NCI-H1105 (cell line): ENCODE measurements at regions not wholly inside any gene's neighbourhood (a gene's known extent, or its start where the extent isn't known, plus 50 kb on each side); places are given as distances from the start of the nearest gene placed in this dataset.
"Not testable (repeated sequence)": the region's sequence is repeated elsewhere in the genome, so short reads cannot be mapped to it uniquely, and the experiment has no call there.

ENCODE experiments used
- DNase-seq: peaks from one replicate; lab custom pipeline; 2025; lab: John Stamatoyannopoulos, UW

- DNase-seq: not testable (repeated sequence)
Observed at GRCh38 chr9:26492608-26493521, 399.7 kb downstream of the CAAP1 start.

DNA sequence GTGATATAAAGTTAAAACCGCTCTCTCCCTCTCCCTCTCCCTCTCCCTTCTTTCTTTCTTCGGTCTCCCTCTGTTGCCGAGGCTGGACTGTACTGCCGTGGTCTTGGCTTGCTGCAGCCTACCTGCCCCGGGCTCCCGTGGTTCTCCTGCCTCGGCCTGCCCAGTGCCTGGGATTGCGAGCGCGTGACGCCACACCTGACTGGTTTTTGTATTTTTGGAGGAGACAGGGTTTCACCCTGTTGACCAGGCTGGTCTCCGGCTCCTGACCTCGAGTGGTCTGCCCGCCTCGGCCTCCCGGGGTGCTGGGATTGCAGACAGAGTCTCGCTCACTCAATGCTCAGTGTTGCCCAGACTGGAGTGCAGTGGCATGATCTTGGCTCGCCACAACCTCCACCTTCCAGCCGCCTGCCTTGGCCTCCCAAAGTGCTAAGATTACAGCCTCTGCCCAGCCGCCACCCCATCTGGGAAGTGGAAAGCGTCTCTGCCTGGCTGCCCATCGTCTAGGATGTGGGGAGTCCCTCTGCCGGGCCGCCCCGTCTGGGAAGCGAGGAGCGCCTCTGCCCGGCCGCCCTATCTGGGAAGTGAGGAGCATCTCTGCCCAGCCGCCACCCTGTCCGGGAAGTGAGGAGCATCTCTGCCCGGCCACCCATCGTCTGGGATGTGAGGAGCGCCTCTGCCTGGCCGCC, 400.5 kb downstream of the CAAP1 start:
- DNase-seq: not testable (repeated sequence)

DNA sequence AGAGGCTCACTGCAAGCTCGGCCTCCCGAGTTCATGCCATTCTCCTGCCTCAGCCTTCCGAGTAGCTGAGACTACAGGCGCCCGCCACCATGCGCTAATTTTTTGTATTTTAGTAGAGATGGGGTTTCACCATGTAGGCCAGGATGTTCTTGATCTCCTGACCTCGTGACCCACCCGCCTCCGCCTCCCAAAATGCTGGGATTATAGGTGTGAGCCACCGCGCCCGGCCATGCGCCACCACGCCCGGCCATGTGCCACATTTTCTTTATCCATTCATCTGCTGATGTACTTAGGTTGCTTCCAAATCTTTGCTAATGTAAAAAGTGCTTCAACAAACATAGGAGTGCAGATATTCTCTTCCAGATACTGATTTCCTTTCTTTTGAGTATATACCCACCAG, 408.6 kb downstream of the CAAP1 start:
- no peak for DNase-seq

GRCh38 chr9:26477963-26478362, 414.6 kb downstream of the CAAP1 start:
- no peak for DNase-seq

DNA sequence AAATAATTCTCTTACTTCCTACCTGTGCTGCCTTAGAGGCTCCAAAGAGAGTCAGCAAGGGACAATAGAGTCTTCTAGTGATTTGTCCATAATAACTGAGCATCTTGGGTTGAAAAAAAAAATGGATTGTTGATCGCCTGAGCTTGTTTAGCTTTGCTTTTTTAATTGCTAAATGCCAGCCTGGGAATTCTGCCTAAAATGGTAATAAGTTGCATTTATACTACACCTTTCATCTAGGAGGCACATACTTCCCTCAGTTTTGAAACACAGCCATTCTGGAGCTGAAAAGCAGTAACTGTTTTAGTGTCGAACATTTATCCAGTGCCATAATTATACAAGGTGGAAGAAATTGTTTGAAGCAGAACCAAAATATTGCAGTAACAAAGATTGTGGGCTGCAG, 421.3 kb downstream of the CAAP1 start:
- no peak for DNase-seq

GRCh38 chr9:26470284-26470683, 422.3 kb downstream of the CAAP1 start:
- no peak for DNase-seq

DNA sequence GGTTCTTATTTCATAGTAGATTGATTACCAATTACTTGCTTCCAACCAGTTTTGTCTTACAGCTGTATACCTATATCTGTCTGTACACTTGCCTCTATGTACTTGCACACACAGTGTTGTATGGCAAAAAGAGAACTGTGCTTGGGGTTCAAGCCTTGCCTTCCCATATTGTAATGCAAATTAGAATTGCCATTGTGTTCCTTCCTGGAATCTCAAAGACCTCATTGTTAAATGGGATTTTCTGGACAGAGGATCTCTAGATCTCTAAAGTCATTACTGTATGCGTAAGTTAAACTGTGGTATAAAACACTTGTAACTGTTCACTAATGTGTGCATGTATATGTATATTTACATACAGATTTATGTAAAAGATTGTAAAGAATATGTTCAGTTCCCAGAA, 428.8 kb downstream of the CAAP1 start:
- no peak for DNase-seq

DNA sequence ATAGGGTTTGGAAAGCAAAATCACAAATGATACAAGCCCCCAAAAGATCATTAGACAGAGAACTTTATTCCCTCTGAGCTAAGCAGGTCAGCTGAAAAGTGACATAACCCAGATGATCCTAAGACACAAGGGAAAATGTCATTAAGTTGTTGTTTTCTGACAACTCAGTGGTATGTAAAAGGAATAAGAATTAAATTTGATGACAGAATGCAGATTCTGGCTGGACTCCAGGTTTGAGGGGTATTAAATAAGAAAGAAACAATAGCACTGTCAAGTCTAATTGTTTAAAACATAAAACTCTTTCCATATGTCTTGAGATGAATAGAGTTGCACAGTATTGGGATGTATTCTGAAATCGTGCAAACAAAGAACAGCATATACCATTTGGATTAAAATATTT, 429.9 kb downstream of the CAAP1 start:
- DNase-seq: no peak

DNA sequence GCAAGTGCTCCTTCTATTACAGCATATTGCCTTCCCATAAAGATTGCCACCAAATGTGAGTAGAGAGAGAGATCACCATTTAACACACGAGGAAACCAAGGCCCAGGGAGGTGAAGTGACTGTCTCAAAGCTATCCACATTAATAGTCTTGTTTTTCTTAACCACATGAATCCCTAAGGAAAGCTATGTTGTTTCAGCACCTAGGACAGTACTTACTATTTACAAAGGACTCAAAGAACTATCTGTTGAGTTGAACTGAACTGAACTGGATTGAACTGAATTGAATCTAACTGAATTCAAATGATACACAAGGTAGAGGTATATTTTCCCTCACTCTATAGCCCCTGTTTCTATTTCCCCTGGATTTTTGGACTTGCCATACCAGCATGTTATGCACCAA, 430.4 kb downstream of the CAAP1 start:
- no peak for DNase-seq

DNA sequence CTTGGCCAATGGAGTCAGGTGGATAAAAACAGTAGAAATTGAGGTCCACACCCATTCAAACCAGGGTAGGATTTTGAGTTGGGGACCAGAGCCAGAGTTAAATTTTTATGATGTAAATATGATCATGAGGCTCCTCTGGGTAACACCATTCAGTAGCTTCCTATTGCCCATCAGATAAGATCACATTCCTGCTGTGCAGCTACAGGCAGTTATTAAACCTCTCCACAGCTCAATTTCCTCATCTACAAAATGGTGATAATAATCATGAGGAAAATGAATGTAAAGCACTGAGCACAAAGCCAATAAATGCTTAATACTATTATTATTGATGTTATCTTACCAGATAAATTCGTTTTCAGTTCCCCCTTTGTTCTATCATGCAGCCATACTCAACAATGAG, 432.0 kb downstream of the CAAP1 start:
- DNase-seq: no peak

DNA sequence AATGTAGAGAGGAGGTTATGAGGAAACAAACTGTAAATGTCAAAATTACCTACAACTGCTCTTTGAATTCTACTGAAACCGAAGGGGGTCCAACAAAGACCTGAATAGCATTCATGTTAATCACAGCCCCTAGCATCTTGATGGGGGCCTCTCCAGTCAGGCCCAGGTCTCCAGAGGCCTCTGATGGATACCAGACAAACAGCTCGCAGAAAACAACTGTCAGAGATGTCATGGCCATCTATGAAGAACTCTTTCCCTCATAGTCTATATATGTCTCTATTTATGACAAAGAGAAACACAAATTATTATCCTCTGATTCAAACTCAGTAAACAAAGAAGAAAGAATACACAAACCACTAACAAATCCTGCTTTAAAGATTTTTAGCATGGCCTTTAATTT, 432.6 kb downstream of the CAAP1 start:
- DNase-seq: no peak

DNA sequence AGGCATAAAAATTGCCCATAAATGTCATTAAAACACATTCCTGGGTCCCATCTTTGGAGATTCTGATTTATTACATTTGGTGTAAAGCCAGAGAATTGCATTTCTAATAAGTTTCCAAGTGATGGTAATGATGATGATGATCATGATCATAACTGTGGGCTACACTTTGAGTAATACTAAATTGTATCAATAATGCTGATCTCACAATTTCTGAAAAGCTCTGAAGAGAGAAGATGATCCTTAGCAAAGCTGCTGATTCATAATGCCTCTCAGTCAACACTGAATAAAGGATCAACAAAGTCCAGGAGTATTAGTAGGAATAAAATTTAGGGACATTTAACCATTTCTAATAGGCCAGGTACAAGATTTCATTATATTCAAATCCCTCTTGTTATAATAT, 434.5 kb downstream of the CAAP1 start:
- DNase-seq: no peak

GRCh38 chr9:26457151-26457550, 435.5 kb downstream of the CAAP1 start:
- DNase-seq: no peak

DNA sequence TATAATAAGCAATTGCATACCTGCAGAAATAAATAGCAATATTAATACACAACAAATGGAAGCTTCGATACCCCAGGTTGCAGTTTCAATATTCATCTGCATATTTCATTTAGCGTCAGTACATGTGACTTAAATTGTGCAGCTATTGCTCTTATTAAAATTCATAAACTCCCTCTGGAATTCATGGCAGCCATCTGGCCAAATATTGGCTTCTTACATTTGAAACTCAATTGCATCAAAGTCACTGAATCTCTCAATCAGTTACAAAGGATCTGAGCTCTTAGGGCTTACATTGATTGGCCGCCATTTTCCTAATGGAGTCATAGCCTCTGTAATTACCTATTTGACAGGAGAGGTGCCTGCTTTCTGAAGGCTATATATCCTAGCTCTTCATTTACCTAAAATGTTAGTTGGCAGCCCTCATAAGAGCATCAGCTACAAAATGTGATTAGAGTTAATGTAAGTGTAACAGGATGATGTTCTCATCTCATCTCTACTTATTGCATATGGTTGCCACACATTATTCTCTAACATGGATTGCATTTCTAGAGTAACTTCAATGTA, 453.5 kb downstream of the CAAP1 start:
- no peak for DNase-seq

- DNase-seq: no peak
Observed at GRCh38 chr9:26437056-26437711, 455.4 kb downstream of the CAAP1 start.

GRCh38 chr9:26426551-26427131, 466.0 kb downstream of the CAAP1 start:
- DNase-seq: no peak

DNA sequence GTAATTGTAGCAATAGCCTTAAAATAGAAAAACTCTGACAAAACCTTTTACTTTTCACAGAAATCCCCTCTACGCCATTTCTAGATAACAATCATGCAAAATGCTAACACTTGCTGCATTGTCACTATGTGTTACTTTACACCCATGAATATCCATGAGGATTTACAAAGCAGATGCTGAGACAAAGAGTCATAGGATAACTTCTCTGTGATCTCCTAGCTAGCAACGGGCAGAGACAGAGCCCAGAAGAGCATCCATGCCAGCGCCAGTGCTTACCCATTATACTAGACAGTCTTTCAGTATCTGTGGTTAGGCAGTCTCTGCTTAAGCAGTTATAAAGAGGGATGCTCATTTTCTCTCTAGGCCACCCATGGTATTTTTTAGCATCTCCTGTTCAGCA, 474.1 kb downstream of the CAAP1 start:
- DNase-seq: no peak

DNA sequence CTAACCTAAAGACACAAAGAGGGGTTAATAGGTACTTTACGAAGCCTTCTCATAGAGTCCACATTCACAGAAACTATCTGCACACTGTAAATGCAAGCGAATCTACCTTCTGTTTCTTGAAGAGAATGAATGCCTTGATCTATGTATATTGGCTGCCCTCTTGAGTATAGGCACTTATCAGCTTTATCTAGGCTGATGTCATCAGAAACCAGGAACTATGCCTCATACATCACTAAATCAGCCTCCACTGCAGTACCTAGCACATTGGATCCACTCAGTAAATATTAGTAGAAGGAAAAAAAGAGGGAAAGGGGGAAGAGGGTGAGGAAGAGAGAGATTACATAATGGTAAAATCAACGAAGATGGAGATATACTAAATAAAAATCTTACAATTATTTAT, 477.1 kb downstream of the CAAP1 start:
- no peak for DNase-seq

GRCh38 chr9:26413611-26414010, 479.0 kb downstream of the CAAP1 start:
- DNase-seq: no peak

GRCh38 chr9:26412446-26412845, 480.2 kb downstream of the CAAP1 start:
- no peak for DNase-seq

GRCh38 chr9:26406676-26407075, 485.9 kb downstream of the CAAP1 start:
- DNase-seq: no peak

DNA sequence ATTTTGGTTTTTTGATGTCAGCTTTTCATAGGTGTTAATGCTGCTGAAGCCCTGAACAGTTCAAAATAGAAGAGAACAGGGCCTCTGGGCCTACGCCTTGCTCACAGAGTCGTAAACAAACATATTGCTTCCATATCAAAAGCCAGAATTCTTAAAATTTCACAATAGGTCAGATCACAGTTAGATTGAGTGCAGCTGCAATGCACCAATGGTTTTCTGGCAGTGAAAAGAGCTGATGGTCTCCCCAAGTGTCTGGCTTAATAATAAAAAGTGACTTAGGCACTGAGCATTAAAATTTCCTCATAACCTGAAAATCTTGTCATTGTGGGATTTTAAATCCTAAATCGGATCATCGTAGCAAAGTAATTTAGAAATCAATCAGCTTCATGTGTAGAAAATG, 493.0 kb downstream of the CAAP1 start:
- DNase-seq: no peak
